Naive thymus-derived CD4-positive, alpha-beta T cell (primary cell): ENCODE measurements at regions not wholly inside any gene's neighbourhood (a gene's known extent, or its start where the extent isn't known, plus 50 kb on each side); places are given as distances from the start of the nearest gene placed in this dataset.
A peak's percentile ranks its signal among the peaks of the same experiment; 100 is the strongest.

ENCODE experiments used
- ATAC-seq: fragments of 150-1000 bp; cut with Tn5 transposase; 2 replicates; pipeline ENCODE4 v1.10.0; 2021; ENCODE audit warnings: mild to moderate bottlenecking, moderate library complexity
- CTCF ChIA-PET: fragments of 350-600 bp; sonication (Branson Sonifier 250); formaldehyde crosslinking; loops from one replicate; lab custom pipeline; 2021; ENCODE audit warnings: antibody characterized with exemption; lab: Charles Lee
- POLR2A ChIA-PET: fragments of 350-600 bp; sonication (Branson Sonifier 250); formaldehyde crosslinking; loops from one replicate; lab custom pipeline; 2021; ENCODE audit warnings: antibody characterized with exemption, inconsistent platforms; lab: Charles Lee
- DNase-seq, 9 donors: peaks; one replicate each; pipeline versions ENCODE4 v3.0.0 to v3.0.0-alpha.2; 2020 to 2022; ENCODE audit warnings: mixed read lengths in 1 of 9
- H3K27ac ChIP-seq: one replicate; pipeline ENCODE4 v1.7.0; 2013; ENCODE audit warnings: mild to moderate bottlenecking, low read depth, low read length, moderate library complexity
- H3K27me3 ChIP-seq, 2 donors: one replicate each; pipeline ENCODE4 v1.7.0; 2013; ENCODE audit warnings: low read length in 2 of 2, mild to moderate bottlenecking in 2 of 2, moderate library complexity in 2 of 2; ENCODE audit not compliant: control insufficient read depth in 2 of 2, insufficient read depth in 2 of 2
- H3K36me3 ChIP-seq, 3 experiments: 1 replicate in 2 of 3; 2 replicates in 1 of 3; pipeline ENCODE4 v1.7.0; 2013; ENCODE audit warnings: low read length in 3 of 3, mild to moderate bottlenecking in 3 of 3, moderate library complexity in 1 of 3; ENCODE audit not compliant: insufficient read depth in 3 of 3, control insufficient read depth in 2 of 3
- H3K4me1 ChIP-seq, 2 donors: one replicate each; pipeline ENCODE4 v1.7.0; 2013; ENCODE audit warnings: low read length in 2 of 2, mild to moderate bottlenecking in 2 of 2, moderate library complexity in 1 of 2; ENCODE audit not compliant: control insufficient read depth in 2 of 2, insufficient read depth in 2 of 2
- H3K4me3 ChIP-seq: 2 replicates; pipeline ENCODE4 v1.7.0; 2013; ENCODE audit warnings: mild to moderate bottlenecking, low read length
- H3K9me3 ChIP-seq, 3 experiments: 1 replicate in 2 of 3; 2 replicates in 1 of 3; pipeline ENCODE4 v1.7.0; 2013; ENCODE audit warnings: low read length in 3 of 3; ENCODE audit not compliant: control insufficient read depth in 2 of 3
- H3K27ac Mint-ChIP-seq, 9 donors: one replicate each; pipeline ENCODE4 v1.8.0; 2020 to 2022; ENCODE audit warnings: mixed read lengths in 9 of 9, mild to moderate bottlenecking in 8 of 9, moderate library complexity in 5 of 9, inconsistent platforms in 2 of 9
- H3K27me3 Mint-ChIP-seq, 5 donors: one replicate each; pipeline ENCODE4 v1.8.0; 2021 to 2022; ENCODE audit warnings: mixed read lengths in 5 of 5, mild to moderate bottlenecking in 1 of 5
- H3K36me3 Mint-ChIP-seq, 5 donors: one replicate each; pipeline ENCODE4 v1.8.0; 2020 to 2022; ENCODE audit warnings: mixed read lengths in 5 of 5, mild to moderate bottlenecking in 3 of 5, inconsistent platforms in 1 of 5
- H3K4me1 Mint-ChIP-seq, 7 donors: one replicate each; pipeline ENCODE4 v1.8.0; 2020 to 2022; ENCODE audit warnings: mixed read lengths in 7 of 7, mild to moderate bottlenecking in 3 of 7, inconsistent platforms in 1 of 7
- H3K4me3 Mint-ChIP-seq, 10 donors: one replicate each; pipeline ENCODE4 v1.8.0; 2020 to 2022; ENCODE audit warnings: mild to moderate bottlenecking in 10 of 10, mixed read lengths in 10 of 10, moderate library complexity in 6 of 10, inconsistent platforms in 2 of 10
- H3K9me3 Mint-ChIP-seq, 11 donors: one replicate each; pipeline ENCODE4 v1.8.0; 2020 to 2022; ENCODE audit warnings: mixed read lengths in 11 of 11, mild to moderate bottlenecking in 4 of 11, inconsistent platforms in 1 of 11, moderate library complexity in 1 of 11
- intact Hi-C, 2 donors: fragments of 100-400 bp; cut with micrococcal nuclease; formaldehyde crosslinking; loops; one replicate each; pipeline ENCODE4 v1.15.1; 2023

- H3K9me3 Mint-ChIP-seq: peaks cover 0 to 6% (median 0%) of the 10 kb centered on the region in 11 donors
- Histone ChIP-seq H3K36me3 (no peaks in the 10 kb centered on the region), H3K4me1 (no peaks in the 10 kb centered on the region), H3K27ac (no peak overlapping the region), H3K27me3 (peaks cover 0 to 2% of the 10 kb centered on the region in 2 donors), H3K9me3 (no peaks in the 10 kb centered on the region), H3K4me3 (no peak overlapping the region)
- CTCF ChIA-PET: no interaction called here
- H3K36me3 Mint-ChIP-seq: peaks cover 0 to 4% (median 0%) of the 10 kb centered on the region in 5 donors
- POLR2A ChIA-PET: no interaction called here
- H3K27me3 Mint-ChIP-seq: peaks cover 0 to 4% (median 0%) of the 10 kb centered on the region in 5 donors
- no peak for ATAC-seq
- H3K27ac Mint-ChIP-seq: peak overlapping the region in 1 of 9 donors; percentile 3
- no peak for DNase-seq
- peaks cover 0 to 12% (median 0%) of the 10 kb centered on the region in 7 donors for H3K4me1 Mint-ChIP-seq
- intact Hi-C loops: no loop called here
- peak overlapping the region in 1 of 10 donors; percentile 53 for H3K4me3 Mint-ChIP-seq
These were observed 572.7 kb downstream of the FGF9 start for GRCh38 chr13:22243469-22244163.

GRCh38 chr13:22252281-22252830 lies 581.5 kb downstream of the FGF9 start:
- POLR2A ChIA-PET: no interaction called here
- Mint-ChIP-seq H3K36me3 (no peaks in the 10 kb centered on the region), H3K27ac (no peak overlapping the region), H3K9me3 (peaks cover 0 to 3% (median 0%) of the 10 kb centered on the region in 11 donors), H3K4me3 (no peak overlapping the region), H3K4me1 (peaks cover 0 to 1% (median 0%) of the 10 kb centered on the region in 7 donors), H3K27me3 (no peaks in the 10 kb centered on the region)
- H3K27ac ChIP-seq: no peak overlapping the region
- DNase-seq (no peak), ATAC-seq (no peak)
- intact Hi-C loops: no loop called here
- CTCF ChIA-PET: no interaction called here
- H3K4me1 ChIP-seq: no peaks in the 10 kb centered on the region
- H3K27me3 ChIP-seq: no peaks in the 10 kb centered on the region
- H3K4me3 ChIP-seq: no peak overlapping the region
- no peaks in the 10 kb centered on the region for H3K36me3 ChIP-seq
- no peaks in the 10 kb centered on the region for H3K9me3 ChIP-seq

- ATAC-seq: no peak
- Mint-ChIP-seq H3K27ac (no peak overlapping the region), H3K36me3 (no peaks in the 10 kb centered on the region), H3K9me3 (peaks cover 0 to 3% (median 0%) of the 10 kb centered on the region in 11 donors), H3K27me3 (no peaks in the 10 kb centered on the region), H3K4me1 (peaks cover 0 to 1% (median 0%) of the 10 kb centered on the region in 7 donors), H3K4me3 (no peak overlapping the region)
- CTCF ChIA-PET: no interaction called here
- H3K4me1 ChIP-seq: no peaks in the 10 kb centered on the region
- H3K9me3 ChIP-seq: no peaks in the 10 kb centered on the region
- POLR2A ChIA-PET: no interaction called here
- H3K27me3 ChIP-seq: no peaks in the 10 kb centered on the region
- H3K4me3 ChIP-seq: no peak overlapping the region
- H3K36me3 ChIP-seq: no peaks in the 10 kb centered on the region
- no peak overlapping the region for H3K27ac ChIP-seq
- intact Hi-C loops: no loop called here
- no peak for DNase-seq
These were observed 582.2 kb downstream of the FGF9 start for GRCh38 chr13:22253107-22253506.

GRCh38 chr13:22256111-22256639 lies 585.3 kb downstream of the FGF9 start:
- no peaks in the 10 kb centered on the region for H3K27me3 Mint-ChIP-seq
- no peak overlapping the region for H3K4me3 ChIP-seq
- POLR2A ChIA-PET: interaction anchor here (0.6 kb wide), 1 partner anchor 109 kb away, joined by 3 read pairs; no protein-coding TSS in a partner anchor

GRCh38 chr13:22262001-22262885 lies 591.4 kb downstream of the FGF9 start:
- H3K27ac Mint-ChIP-seq: no peak overlapping the region
- H3K4me3 ChIP-seq: no peak overlapping the region
- intact Hi-C loops: no loop called here
- DNase-seq (no peak), ATAC-seq (no peak)
- H3K27me3 Mint-ChIP-seq: peaks cover 0 to 3% (median 0%) of the 10 kb centered on the region in 5 donors
- ChIA-PET POLR2A (interaction anchor here (1.0 kb wide), 1 partner anchor 11 kb away, joined by 3 read pairs; no protein-coding TSS in a partner anchor), CTCF (no interaction called here)
- no peak overlapping the region for H3K4me3 Mint-ChIP-seq
- peaks cover 0 to 6% (median 0%) of the 10 kb centered on the region in 11 donors for H3K9me3 Mint-ChIP-seq
- no peaks in the 10 kb centered on the region for H3K27me3 ChIP-seq
- H3K9me3 ChIP-seq: no peaks in the 10 kb centered on the region
- no peaks in the 10 kb centered on the region for H3K36me3 Mint-ChIP-seq
- H3K27ac ChIP-seq: no peak overlapping the region
- no peaks in the 10 kb centered on the region for H3K36me3 ChIP-seq
- no peaks in the 10 kb centered on the region for H3K4me1 ChIP-seq
- no peaks in the 10 kb centered on the region for H3K4me1 Mint-ChIP-seq

More at GRCh38 chr13:22256111-22256639, 585.3 kb downstream of the FGF9 start:
- no peak overlapping the region for H3K27ac ChIP-seq
- no peaks in the 10 kb centered on the region for H3K36me3 ChIP-seq
- CTCF ChIA-PET: interaction anchor here (0.6 kb wide), 1 partner anchor 339 kb away, joined by 3 read pairs; no protein-coding TSS in a partner anchor
- Mint-ChIP-seq H3K4me3 (no peak overlapping the region), H3K9me3 (peaks cover 0 to 6% (median 0%) of the 10 kb centered on the region in 11 donors), H3K27ac (no peak overlapping the region), H3K4me1 (no peaks in the 10 kb centered on the region), H3K36me3 (no peaks in the 10 kb centered on the region)
- H3K27me3 ChIP-seq: no peaks in the 10 kb centered on the region
- no peak for ATAC-seq
- no peaks in the 10 kb centered on the region for H3K9me3 ChIP-seq
- H3K4me1 ChIP-seq: no peaks in the 10 kb centered on the region
- DNase-seq: no peak
- intact Hi-C loops: no loop called here

- Histone ChIP-seq H3K36me3 (no peaks in the 10 kb centered on the region), H3K9me3 (peaks cover 0 to 2% (median 0%) of the 10 kb centered on the region in 3 experiments), H3K4me1 (no peaks in the 10 kb centered on the region), H3K27me3 (no peaks in the 10 kb centered on the region), H3K27ac (no peak overlapping the region), H3K4me3 (no peak overlapping the region)
- no peak overlapping the region for H3K4me3 Mint-ChIP-seq
- peaks cover 0 to 3% (median 0%) of the 10 kb centered on the region in 11 donors for H3K9me3 Mint-ChIP-seq
- peaks cover 0 to under 1% (median 0%) of the 10 kb centered on the region in 5 donors for H3K36me3 Mint-ChIP-seq
- H3K27me3 Mint-ChIP-seq: peaks cover 0 to 3% (median 0%) of the 10 kb centered on the region in 5 donors
- intact Hi-C loops: no loop called here
- no peak overlapping the region for H3K27ac Mint-ChIP-seq
- ChIA-PET CTCF (no interaction called here), POLR2A (interaction anchor here (1.0 kb wide), 1 partner anchor 12 kb away, joined by 3 read pairs; no protein-coding TSS in a partner anchor)
- DNase-seq (no peak), ATAC-seq (no peak)
- no peaks in the 10 kb centered on the region for H3K4me1 Mint-ChIP-seq
These were observed 592.3 kb downstream of the FGF9 start for GRCh38 chr13:22263185-22263584.
